GM12801 (cell line): ENCODE measurements at regions not wholly inside any gene's neighbourhood (a gene's known extent, or its start where the extent isn't known, plus 50 kb on each side); places are given as distances from the start of the nearest gene placed in this dataset.

ENCODE experiments used
- TF ChIP-seq, protein P1 (sequence below): IDR thresholded peaks from one replicate; pipeline ENCODE4 v1.5.1; 2011; ENCODE audit warnings: control low read depth; ENCODE audit not compliant: insufficient read length; ENCODE audit errors: extremely low read depth

GRCh38 chr13:26456650-26457049 lies 100.8 kb upstream of the WASF3 start:
- TF ChIP-seq, protein P1, sequence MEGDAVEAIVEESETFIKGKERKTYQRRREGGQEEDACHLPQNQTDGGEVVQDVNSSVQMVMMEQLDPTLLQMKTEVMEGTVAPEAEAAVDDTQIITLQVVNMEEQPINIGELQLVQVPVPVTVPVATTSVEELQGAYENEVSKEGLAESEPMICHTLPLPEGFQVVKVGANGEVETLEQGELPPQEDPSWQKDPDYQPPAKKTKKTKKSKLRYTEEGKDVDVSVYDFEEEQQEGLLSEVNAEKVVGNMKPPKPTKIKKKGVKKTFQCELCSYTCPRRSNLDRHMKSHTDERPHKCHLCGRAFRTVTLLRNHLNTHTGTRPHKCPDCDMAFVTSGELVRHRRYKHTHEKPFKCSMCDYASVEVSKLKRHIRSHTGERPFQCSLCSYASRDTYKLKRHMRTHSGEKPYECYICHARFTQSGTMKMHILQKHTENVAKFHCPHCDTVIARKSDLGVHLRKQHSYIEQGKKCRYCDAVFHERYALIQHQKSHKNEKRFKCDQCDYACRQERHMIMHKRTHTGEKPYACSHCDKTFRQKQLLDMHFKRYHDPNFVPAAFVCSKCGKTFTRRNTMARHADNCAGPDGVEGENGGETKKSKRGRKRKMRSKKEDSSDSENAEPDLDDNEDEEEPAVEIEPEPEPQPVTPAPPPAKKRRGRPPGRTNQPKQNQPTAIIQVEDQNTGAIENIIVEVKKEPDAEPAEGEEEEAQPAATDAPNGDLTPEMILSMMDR: no peak

DNA sequence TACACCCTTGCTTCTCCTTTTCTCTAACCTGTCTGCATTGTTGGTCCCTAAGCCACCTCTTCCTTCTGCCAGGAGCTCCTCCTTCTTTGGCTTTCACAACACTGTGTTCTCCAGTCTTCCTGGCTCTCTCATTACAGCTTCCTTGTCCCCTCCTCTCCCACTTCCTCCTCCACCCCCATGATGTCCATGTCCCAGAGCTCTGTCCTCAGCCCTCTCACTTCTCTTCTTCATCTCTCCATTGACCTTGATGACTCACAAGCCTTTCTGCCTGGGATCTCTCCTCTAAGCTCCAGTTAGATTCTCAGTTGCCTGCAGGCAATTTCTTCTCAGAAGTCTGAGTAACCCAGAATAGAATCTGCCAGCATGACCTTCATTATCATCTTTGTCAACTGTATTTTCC lies 100.3 kb upstream of the WASF3 start:
- TF ChIP-seq, protein P1: no peak

- TF ChIP-seq, protein P1: no peak
Measured at GRCh38 chr13:26458196-26458749, 99.2 kb upstream of the WASF3 start.

GRCh38 chr13:26459276-26460131 lies 98.0 kb upstream of the WASF3 start:
- TF ChIP-seq, protein P1: no peak

- TF ChIP-seq, protein P1: no peak
Measured at GRCh38 chr13:26460648-26461047, 96.8 kb upstream of the WASF3 start.

DNA sequence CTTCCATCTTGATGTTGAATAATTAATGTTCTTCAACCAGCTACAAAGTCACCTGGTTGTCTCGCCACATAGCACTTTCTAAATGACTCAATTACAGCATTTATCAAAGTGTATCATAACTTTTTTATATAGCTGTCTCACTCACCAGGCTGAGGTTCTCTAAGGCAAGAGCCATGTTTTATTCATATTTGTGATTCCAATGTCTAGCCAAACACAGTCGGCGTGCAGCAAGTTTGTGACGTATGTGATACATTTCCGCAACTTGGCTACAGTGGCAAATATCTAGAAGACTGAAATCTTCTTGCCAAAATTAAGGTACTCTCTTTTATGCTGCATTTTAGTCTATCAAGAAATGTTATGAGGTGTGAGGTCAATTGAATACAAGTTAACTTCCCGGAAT lies 94.2 kb upstream of the WASF3 start:
- TF ChIP-seq, protein P1: no peak

DNA sequence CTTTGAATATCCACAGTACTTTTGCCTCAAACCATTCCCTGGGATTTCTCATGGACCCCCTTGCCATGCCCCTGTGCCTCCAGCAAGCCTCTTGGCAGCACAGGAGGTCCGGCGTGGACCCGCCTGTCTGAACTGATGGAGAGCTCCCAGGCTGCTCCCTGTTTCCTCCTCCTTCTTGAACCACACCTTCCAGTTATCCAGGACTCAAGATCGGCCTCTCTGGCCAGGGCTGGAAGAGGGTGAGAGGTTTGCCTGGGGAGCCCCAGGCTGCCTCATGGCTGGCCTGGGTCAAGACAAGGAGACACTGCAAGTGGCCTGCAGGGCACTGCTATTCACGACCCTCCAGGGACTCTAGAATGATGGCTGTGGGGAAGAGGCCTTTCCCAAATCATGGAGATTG lies 93.6 kb upstream of the WASF3 start:
- TF ChIP-seq, protein P1: no peak
